GM10248 (cell line): ENCODE measurements at regions not wholly inside any gene's neighbourhood (a gene's known extent, or its start where the extent isn't known, plus 50 kb on each side); places are given as distances from the start of the nearest gene placed in this dataset.

Source experiments
- CTCF ChIA-PET: fragments of 300-600 bp; sonication (Branson Sonifier 250); formaldehyde crosslinking; extraction: SDS; loops from one replicate; lab custom pipeline; 2021; ENCODE audit warnings: antibody characterized with exemption; lab: Yijun Ruan, JAX
- POLR2A ChIA-PET: fragments of 350-650 bp; sonication (Branson Sonifier 250); formaldehyde crosslinking; extraction: SDS; loops from one replicate; lab custom pipeline; 2020; ENCODE audit warnings: antibody characterized with exemption; lab: Yijun Ruan, JAX
- DNase-seq: peaks from one replicate; pipeline ENCODE4 v3.0.0; 2012; ENCODE audit errors: extremely low spot score
- TF ChIP-seq, protein P1 (sequence below): IDR thresholded peaks from 2 replicates; pipeline ENCODE4 v1.5.1; 2012; ENCODE audit warnings: mild to moderate bottlenecking, low read depth; ENCODE audit errors: extremely low read depth, missing control alignments, control extremely low read depth

DNA sequence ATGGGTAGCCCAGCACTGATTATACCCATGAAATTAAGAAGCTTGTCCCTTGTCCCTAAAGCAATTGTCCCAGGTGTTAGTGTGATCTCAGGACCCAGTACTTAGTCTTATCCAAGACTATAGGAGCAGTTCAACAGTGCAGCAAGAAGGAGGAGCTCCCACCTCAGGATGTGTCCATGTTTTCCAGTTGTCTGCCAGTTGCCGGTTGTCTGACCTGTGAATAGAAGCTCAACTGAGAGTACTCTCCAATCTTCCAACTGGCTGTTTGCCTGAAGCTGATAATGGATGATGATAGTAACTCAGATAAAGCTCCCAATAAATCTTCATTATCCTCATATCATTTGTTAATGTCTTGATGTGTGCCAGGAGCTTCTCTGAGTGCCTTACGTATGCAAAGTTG lies 107.2 kb upstream of the HTR2A start:
- ChIA-PET CTCF (interaction anchor here (1.1 to 1.5 kb wide), 4 partner anchors 8 to 30 kb away, joined by 4 to 15 read pairs (median 5); no protein-coding TSS in a partner anchor), POLR2A (no interaction called here)

DNA sequence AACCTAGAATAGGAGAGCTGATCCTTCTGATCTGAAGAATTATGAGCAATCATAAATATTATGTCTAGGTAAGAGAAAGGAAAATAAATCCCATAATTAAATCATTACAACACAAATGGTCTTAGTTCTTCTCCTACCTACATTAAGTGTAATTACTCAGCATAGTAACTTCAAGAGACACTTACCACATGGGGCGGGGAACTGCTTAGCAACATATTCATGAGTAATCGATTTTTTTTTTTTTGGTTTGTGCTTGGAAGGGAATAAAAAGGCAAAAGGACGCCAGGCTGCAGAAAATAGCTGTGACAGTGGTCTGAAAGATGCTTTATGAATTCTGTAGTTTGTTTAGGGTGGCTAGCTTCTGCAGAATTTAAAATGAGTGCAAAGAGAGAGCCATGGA lies 103.3 kb upstream of the HTR2A start:
- CTCF ChIA-PET = interaction anchor here (0.9 to 1.6 kb wide), 4 partner anchors 9 to 38 kb away, joined by 3 to 5 read pairs (median 4); no protein-coding TSS in a partner anchor

More for the DNA sequence above, 107.2 kb upstream of the HTR2A start:
- TF ChIP-seq, protein P1, sequence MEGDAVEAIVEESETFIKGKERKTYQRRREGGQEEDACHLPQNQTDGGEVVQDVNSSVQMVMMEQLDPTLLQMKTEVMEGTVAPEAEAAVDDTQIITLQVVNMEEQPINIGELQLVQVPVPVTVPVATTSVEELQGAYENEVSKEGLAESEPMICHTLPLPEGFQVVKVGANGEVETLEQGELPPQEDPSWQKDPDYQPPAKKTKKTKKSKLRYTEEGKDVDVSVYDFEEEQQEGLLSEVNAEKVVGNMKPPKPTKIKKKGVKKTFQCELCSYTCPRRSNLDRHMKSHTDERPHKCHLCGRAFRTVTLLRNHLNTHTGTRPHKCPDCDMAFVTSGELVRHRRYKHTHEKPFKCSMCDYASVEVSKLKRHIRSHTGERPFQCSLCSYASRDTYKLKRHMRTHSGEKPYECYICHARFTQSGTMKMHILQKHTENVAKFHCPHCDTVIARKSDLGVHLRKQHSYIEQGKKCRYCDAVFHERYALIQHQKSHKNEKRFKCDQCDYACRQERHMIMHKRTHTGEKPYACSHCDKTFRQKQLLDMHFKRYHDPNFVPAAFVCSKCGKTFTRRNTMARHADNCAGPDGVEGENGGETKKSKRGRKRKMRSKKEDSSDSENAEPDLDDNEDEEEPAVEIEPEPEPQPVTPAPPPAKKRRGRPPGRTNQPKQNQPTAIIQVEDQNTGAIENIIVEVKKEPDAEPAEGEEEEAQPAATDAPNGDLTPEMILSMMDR = no peak
- DNase-seq = no peak

DNA sequence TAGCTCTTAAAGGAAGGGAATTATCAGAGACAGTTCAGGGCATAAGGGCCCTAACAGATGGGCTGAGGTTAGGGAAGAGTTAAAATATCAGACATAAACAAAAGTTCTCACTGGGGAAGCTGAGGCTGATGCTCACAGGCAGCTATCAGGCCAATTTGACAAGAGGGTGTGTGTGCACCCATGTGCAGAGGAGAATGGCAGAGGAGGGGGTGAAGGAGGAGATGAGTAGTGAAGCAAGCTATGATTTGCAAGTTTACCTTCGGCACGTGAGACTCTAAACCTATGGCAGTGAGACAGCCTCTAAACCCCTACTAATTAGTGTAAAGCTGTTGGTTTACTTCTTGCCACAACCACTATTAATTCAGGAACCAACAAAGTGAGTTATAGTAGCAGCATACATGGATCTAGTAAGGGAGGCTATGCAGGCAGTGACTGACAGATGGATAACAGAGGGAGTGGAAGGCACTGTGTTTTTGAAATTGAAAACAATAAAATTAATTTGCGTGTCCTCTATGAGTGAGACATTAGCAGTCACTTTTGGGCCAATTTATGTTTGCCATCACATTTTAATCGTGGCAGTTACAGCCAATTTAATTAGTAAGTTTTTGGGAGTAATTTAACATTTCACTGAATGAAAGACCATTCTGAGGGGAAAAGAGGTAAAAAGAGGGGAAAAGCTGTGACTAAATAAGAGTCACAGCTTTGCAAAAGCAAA lies 99.6 kb upstream of the HTR2A start:
- TF ChIP-seq, protein P1 = no peak
- CTCF ChIA-PET = interaction anchor here (0.9 to 2.9 kb wide), 9 partner anchors 8 to 47 kb away, joined by 3 to 25 read pairs (median 5); no protein-coding TSS in a partner anchor
- DNase-seq = no peak
- POLR2A ChIA-PET = no interaction called here

More for the DNA sequence above, 103.3 kb upstream of the HTR2A start:
- TF ChIP-seq, protein P1 = no peak
- DNase-seq = no peak
- POLR2A ChIA-PET = no interaction called here

DNA sequence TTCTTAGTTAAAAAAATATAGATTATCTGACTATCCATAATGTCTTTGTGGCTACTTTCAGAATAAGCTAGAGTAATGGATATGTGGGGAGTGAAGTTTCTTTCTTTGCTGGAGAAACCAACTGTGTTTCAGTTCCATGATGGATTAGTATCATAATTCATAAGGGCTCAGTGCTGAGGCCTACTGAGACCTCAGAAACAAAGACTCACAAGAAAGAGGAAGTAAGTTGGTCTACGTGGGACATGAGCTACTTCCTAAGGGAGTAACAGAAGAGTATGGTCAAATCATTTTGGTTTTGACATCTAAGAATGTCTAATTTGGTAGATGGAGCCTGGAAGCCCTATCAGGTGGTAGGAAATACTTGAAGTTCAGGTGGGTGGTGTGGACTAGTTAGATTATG lies 99.0 kb upstream of the HTR2A start:
- POLR2A ChIA-PET = no interaction called here
- CTCF ChIA-PET = interaction anchor here (0.9 to 2.9 kb wide), 9 partner anchors 9 to 47 kb away, joined by 3 to 25 read pairs (median 5); no protein-coding TSS in a partner anchor
- TF ChIP-seq, protein P1 = no peak
- DNase-seq = peak; percentile 37

DNA sequence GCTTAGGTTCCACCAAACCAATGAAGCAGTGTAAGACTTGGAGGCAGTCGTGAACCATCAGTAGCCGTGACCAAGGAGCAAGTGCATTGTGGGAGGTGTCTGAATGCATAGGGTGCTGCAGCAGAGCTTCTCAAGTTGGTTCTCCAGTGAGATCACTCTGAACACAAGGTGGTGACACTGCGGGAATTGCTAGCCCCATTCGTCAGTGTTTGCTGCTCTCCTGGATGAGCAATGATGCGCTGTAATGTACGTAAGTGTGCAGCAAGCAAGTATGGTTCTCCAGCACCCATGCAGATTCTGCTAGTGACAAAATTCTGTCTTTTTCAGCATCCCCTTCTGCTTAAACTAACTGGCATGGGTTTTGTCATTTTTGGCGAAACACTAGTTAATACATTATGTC lies 97.6 kb upstream of the HTR2A start:
- no peak for DNase-seq
- POLR2A ChIA-PET = no interaction called here
- CTCF ChIA-PET = interaction anchor here (1.9 to 2.0 kb wide), 2 partner anchors 11 to 15 kb away, joined by 6 to 8 read pairs; no protein-coding TSS in a partner anchor
- TF ChIP-seq, protein P1 = no peak

DNA sequence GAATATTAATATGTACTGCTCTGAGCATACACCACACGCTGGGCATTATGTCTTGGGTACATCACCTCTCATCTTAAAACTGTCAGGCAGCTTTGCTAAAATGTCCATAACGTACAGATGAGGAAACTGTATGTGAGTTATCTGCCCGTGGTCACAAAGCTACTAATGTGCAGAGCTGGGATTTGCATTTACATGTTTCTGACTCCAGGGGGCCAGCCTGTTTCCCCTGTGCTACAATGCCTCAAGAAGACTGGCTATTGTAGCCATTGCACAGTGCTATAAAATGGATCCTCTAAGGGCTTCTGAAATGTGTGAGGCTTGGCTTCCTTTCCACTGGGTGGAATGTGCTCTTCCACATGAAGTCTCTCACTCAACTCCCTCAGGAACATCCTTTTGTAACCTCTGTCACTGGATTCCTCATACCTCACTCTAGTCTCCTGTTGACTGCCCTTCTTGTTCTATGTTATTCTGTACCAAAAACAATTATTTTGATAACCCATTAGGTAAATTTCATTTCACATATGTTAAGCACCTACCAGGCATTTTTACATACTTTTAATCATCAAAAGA lies 95.6 kb upstream of the HTR2A start:
- DNase-seq = no peak
- ChIA-PET CTCF (interaction anchor here (0.7 to 6.6 kb wide), 5 partner anchors 8 to 99 kb away, joined by 3 to 30 read pairs (median 5); no protein-coding TSS in a partner anchor), POLR2A (no interaction called here)
- TF ChIP-seq, protein P1 = peak; percentile 21
